C4-2B (cell line): ENCODE measurements at regions not wholly inside any gene's neighbourhood (a gene's known extent, or its start where the extent isn't known, plus 50 kb on each side); places are given as distances from the start of the nearest gene placed in this dataset.

ENCODE experiments used
- H3K27ac ChIP-seq: fragments of 450-650 bp; 2 replicates; pipeline ENCODE4 v1.5.1; 2017
- ZFX ChIP-seq: fragments of 450-650 bp; IDR thresholded peaks from 2 replicates; pipeline ENCODE4 v1.6.1; 2017
- TF ChIP-seq, protein P1 (sequence below): fragments of 450-650 bp; conservative IDR thresholded peaks from 2 replicates; pipeline ENCODE4 v1.5.1; 2017; ENCODE audit warnings: mild to moderate bottlenecking

DNA sequence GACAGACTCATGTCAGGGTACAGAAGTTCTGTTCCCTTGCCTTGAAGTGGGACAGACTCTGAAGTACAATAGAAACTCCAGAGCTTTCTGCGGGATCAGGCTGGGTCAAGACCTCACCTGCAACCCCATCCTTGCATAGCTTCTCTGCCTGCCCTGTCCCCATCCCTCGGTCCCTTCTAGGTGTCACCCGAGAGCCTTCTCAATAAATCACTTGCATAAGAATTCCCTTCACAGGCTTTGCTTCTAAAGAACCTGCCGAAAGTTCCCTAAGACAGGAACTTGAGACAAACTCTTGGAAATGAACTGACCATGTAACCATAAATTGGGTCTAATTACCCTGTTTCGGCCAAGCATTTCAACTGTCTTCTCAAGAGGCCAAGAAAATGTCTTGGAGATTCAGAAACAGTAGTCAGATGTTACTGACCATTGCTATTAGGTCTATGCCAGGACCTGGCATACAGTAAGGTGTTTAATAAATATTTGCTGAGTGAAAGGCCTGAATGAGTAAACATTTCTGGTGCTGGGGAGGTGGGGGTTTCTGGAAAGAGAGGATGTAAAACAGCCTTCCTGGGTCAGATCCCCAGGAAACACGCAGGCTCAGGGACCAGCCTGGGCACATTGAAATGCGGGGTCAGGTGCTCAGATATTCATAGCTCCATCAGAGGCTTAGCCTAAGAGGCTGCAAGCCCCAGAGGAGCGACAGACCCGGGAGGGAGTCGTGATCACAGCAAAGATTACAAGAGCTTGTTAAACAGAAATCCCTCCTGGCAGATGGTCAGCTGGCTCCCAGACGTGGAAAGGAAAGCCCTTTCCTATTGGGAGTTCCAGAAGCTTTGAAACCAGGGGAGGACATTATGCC is 226.2 kb upstream of the LHX5 start:
- no peak overlapping the region for H3K27ac ChIP-seq
- no peak for TF ChIP-seq ZFX
- TF ChIP-seq, protein P1, sequence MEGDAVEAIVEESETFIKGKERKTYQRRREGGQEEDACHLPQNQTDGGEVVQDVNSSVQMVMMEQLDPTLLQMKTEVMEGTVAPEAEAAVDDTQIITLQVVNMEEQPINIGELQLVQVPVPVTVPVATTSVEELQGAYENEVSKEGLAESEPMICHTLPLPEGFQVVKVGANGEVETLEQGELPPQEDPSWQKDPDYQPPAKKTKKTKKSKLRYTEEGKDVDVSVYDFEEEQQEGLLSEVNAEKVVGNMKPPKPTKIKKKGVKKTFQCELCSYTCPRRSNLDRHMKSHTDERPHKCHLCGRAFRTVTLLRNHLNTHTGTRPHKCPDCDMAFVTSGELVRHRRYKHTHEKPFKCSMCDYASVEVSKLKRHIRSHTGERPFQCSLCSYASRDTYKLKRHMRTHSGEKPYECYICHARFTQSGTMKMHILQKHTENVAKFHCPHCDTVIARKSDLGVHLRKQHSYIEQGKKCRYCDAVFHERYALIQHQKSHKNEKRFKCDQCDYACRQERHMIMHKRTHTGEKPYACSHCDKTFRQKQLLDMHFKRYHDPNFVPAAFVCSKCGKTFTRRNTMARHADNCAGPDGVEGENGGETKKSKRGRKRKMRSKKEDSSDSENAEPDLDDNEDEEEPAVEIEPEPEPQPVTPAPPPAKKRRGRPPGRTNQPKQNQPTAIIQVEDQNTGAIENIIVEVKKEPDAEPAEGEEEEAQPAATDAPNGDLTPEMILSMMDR = no peak; the same call in 1 of the 2 replicates

DNA sequence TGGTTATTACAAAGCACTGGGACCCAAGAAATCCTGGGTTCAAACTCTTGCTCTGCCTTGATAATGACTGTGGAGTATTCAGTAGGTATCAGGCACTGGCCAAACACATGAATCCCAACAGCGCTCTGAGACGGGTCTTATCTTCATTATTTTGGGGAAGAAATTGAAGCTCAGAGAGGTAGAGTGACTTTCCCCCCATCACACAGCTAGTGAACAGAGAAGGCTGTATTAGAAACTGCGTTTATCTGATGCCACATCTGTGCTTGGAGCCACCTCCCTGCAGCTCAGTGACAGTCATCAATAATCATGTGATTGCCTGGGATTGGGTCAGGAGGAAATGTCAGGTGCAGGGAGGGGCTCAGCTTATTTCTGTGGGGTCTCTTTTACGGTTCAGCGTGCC is 225.4 kb upstream of the LHX5 start:
- H3K27ac ChIP-seq = no peak overlapping the region
- TF ChIP-seq, protein P1 = no peak
- no peak for TF ChIP-seq ZFX

DNA sequence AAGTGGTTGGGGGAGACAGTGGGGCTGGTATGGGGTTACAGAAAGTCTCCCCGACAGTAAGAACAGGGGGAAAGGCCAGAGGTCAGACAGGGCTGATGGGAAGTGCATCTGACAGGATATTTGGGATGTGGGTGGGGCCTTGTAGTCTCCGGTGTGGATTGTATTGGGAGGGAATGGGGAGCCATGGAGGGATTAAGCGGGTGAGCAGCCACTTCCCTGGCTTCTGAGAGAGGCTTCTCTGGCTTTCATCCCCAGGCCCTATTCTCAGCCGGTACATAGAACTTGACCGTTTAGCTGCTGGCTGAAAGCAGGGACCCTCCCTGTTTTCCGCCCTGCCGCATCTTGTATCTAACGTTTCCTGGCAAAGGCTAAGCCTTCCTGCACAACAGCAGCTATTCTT is 222.0 kb upstream of the LHX5 start:
- TF ChIP-seq, protein P1 = no peak
- no peak for TF ChIP-seq ZFX
- no peak overlapping the region for H3K27ac ChIP-seq

DNA sequence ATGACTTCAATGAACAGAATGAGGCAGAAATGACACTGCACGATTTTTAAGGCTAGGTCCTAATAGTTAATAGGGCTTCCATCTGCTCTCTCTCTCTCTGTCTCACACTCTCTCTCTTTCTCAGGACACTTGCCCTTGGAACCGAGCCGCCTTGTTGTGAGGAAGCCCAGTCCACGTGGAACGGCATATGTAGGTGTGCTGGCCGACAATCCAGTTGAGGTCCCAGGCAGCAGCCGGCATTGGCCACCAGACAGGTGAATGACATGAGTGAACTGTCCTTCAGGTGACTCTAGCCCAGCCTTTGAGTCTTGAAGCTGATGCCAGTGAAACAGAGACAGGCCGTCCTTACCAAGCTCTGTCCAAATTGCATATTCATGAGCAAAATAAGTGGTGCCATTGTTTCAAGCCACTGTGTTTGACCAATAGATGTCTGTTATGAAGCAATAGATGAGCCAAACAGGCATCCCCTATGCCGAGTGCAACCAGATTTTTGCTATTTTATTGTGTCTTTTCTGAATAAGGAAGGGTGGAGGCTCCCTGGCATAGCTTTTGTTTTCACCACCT is 217.5 kb upstream of the LHX5 start:
- H3K27ac ChIP-seq = no peak overlapping the region
- TF ChIP-seq, protein P1 = no peak
- no peak for TF ChIP-seq ZFX

DNA sequence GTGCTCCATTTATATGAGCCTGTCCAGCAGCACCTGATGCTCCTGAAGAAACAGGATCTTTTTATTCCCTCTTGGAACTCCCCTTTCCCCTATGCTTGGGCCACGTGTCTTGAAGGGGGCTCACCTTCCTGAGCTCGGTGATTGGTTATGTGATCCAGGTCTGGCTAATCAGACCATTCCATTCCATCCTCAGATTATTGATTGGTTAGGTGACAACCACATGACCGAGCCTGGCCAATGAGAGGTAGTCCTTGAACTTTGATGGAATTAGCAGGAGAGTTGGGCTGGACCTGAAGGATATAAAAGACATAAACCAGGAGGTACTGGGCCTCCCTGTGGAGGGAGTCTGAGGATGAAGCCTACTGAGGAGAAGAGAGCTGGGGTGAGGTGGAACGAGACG is 216.6 kb upstream of the LHX5 start:
- H3K27ac ChIP-seq = no peak overlapping the region
- TF ChIP-seq, protein P1 = no peak
- no peak for TF ChIP-seq ZFX

DNA sequence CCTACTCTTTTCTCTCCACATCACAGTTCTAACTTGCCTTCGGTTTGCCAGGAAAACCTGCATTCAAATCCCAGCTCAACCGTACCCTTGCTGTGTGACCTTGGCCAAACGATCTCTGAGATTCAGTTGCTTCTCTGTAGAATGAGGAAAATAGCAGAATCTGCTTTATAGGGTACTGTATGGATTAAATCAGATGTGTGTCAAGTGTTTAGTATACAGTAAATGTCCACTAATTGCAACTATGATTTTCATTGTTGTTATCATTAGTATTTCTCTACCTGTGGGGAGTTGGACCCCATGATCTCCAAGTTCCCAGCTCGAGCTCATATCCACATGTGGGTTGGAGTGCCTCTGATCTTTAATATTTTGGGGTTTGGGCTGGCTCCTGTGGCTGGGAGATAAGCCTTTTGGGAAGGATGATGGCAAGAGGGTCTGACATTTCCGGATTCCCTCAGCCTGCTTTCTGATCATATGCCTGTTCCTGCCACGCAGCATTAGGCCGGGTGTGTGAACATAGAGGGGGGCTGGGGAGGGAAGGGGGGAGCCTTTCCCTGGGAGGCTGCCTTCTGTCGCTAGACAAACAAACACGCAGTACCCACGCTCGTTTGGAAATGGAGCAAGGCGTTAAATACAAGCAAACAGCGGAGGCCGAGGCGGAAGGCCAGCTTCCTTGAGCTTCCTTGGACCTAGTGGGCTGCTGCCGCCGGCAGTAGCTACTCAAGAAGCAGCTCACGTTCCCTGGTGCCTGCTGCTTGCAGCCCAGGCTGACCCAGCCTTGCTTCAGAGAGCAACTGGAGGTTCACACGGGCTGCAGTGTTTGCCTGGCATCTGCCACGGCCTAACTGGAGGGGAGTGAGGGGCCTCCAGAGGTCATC is 213.5 kb upstream of the LHX5 start:
- H3K27ac ChIP-seq = no peak overlapping the region
- TF ChIP-seq ZFX = no peak
- TF ChIP-seq, protein P1 = no peak
